ENCODE measurements at regions not wholly inside any gene's neighbourhood (a gene's known extent, or its start where the extent isn't known, plus 50 kb on each side); places are given as distances from the start of the nearest gene placed in this dataset.

- H3K4me1 Mint-ChIP-seq = peaks cover 4 to 5% of the 10 kb centered on the region in 2 experiments; a peak in 2 of 4 replicates
- H3T11ph ChIP-seq (ENCODE audit: low read length) = no peak overlapping the region
- WGBS (ENCODE audit: extremely low coverage, insufficient read length, low lambda C conversion rate) = no CpG with 5 or more reads among the region's 12 CpGs
- no peak for TF ChIP-seq CTCF (conservative IDR thresholded peaks at IDR 0.05)
- no peak overlapping the region for H3K23ac ChIP-seq (ENCODE audit: insufficient read length, low read depth, low read length)
- no peak overlapping the region for H2BK20ac ChIP-seq (ENCODE audit: low read depth, low read length, poor library complexity, severe bottlenecking)
- no peaks in the 10 kb centered on the region for H4K20me1 ChIP-seq (ENCODE audit: control insufficient read depth, insufficient read depth, insufficient read length)
- no peaks in the 10 kb centered on the region for H3K9me3 Mint-ChIP-seq
- no peak overlapping the region for H3K4me2 ChIP-seq (ENCODE audit: insufficient read depth, insufficient read length, low read length)
- H3K27me3 Mint-ChIP-seq (ENCODE audit: low read depth) = no peaks in the 10 kb centered on the region
- H3K36me3 Mint-ChIP-seq (ENCODE audit: insufficient read depth in 1 of 3, low read depth in 3 of 3) = no peaks in the 10 kb centered on the region
- H4K8ac ChIP-seq (replicated peaks; ENCODE audit: insufficient read length, low read depth, low read length) = no peak overlapping the region
- H2BK15ac ChIP-seq (ENCODE audit: low read depth, low read length) = no peak overlapping the region
- no peak overlapping the region for H3K27ac Mint-ChIP-seq
- no peaks in the 10 kb centered on the region for H3K79me1 ChIP-seq (ENCODE audit: insufficient read depth, low read depth, low read length, poor library complexity, severe bottlenecking)
- H3K9me3 ChIP-seq (ENCODE audit: control insufficient read depth, low read depth, low read length) = no peaks in the 10 kb centered on the region
- no peak overlapping the region for H4K5ac ChIP-seq (ENCODE audit: insufficient read length, low read depth, low read length)
- no peak overlapping the region for H3K27ac ChIP-seq (ENCODE audit: insufficient read length, low read depth, low read length)
- no peaks in the 10 kb centered on the region for H3K23me2 ChIP-seq (ENCODE audit: insufficient read length, low read depth, low read length, poor library complexity, severe bottlenecking)
- H2AK5ac ChIP-seq (ENCODE audit: insufficient read length, low read length) = no peak overlapping the region
- no peak overlapping the region for H3K56ac ChIP-seq (ENCODE audit: insufficient read length, low read depth, low read length)
- no peak overlapping the region for H3K4ac ChIP-seq (ENCODE audit: low read depth, low read length)
- no peak overlapping the region for H4K91ac ChIP-seq (ENCODE audit: insufficient read length, low read depth, low read length)
- no peak for DNase-seq
- no peak overlapping the region for H2BK120ac ChIP-seq (ENCODE audit: low read depth, low read length, poor library complexity, severe bottlenecking)
- H2BK12ac ChIP-seq (ENCODE audit: insufficient read length, low read depth, low read length) = no peak overlapping the region
- no peak overlapping the region for H2BK5ac ChIP-seq (ENCODE audit: insufficient read length, low read length)
- no peak overlapping the region for H3K9ac ChIP-seq (ENCODE audit: extremely low read depth, insufficient read length, low read length)
- no peaks in the 10 kb centered on the region for H3K27me3 ChIP-seq (ENCODE audit: insufficient read depth, low read length)
- H3K4me1 ChIP-seq (ENCODE audit: insufficient read depth, low read length) = no peaks in the 10 kb centered on the region
- no peak overlapping the region for H3K4me3 Mint-ChIP-seq
- H3K18ac ChIP-seq (ENCODE audit: insufficient read length, low read depth, low read length) = no peak overlapping the region
- H2AFZ ChIP-seq (ENCODE audit: low read length) = no peak overlapping the region
- no peaks in the 10 kb centered on the region for H3K79me2 ChIP-seq (ENCODE audit: insufficient read depth, low read length)
- H3K14ac ChIP-seq (ENCODE audit: insufficient read depth, low read length) = no peak overlapping the region
Measured at GRCh38 chr1:55955016-55955621, 624.2 kb downstream of the PLPP3 start.

Measured in H9 (cell line).